Keratinocyte (primary cell): ENCODE measurements at regions not wholly inside any gene's neighbourhood (a gene's known extent, or its start where the extent isn't known, plus 50 kb on each side); places are given as distances from the start of the nearest gene placed in this dataset.

Source experiments
- DNase-seq: peaks from one replicate; pipeline ENCODE4 v3.0.0-alpha.2; 2011; ENCODE audit warnings: low read depth, missing footprints, low spot score
- FAIRE-seq: peaks from 2 replicates; lab custom pipeline; 2011; peaks lifted over from hg19 to GRCh38; lab: Jason Lieb, UNC
- H2AFZ ChIP-seq: 2 replicates; pipeline ENCODE4 v1.6.0; 2012; ENCODE audit warnings: low read length, control low read depth, inconsistent platforms; ENCODE audit not compliant: control insufficient read depth
- H3K27ac ChIP-seq: 2 replicates; pipeline ENCODE4 v1.5.1; 2011; ENCODE audit warnings: low read length; ENCODE audit not compliant: control insufficient read depth, insufficient read depth
- H3K27me3 ChIP-seq: 3 replicates; pipeline ENCODE4 v1.6.0; 2011; ENCODE audit warnings: low read length; ENCODE audit not compliant: control insufficient read depth, insufficient read depth; ENCODE audit errors: extremely low read depth
- H3K36me3 ChIP-seq, 2 experiments: 2 replicates in 1 of 2; 3 replicates in 1 of 2; pipeline ENCODE4 v1.5.1; 2011; ENCODE audit warnings: low read length in 2 of 2, mild to moderate bottlenecking in 1 of 2; ENCODE audit not compliant: control insufficient read depth in 2 of 2, insufficient read depth in 2 of 2; ENCODE audit errors: extremely low read depth in 1 of 2
- H3K4me1 ChIP-seq: 3 replicates; pipeline ENCODE4 v1.5.1; 2011; ENCODE audit warnings: low read length; ENCODE audit not compliant: control insufficient read depth, insufficient read depth; ENCODE audit errors: extremely low read depth
- H3K4me2 ChIP-seq: 3 replicates; pipeline ENCODE4 v1.6.0; 2011; ENCODE audit warnings: low read depth, low read length; ENCODE audit not compliant: control insufficient read depth, insufficient read depth; ENCODE audit errors: extremely low read depth
- H3K4me3 ChIP-seq, 3 experiments: fragments of 200-600 bp in 1 of 3; sonication (generic) in 1 of 3; 2 replicates in 2 of 3; 3 replicates in 1 of 3; pipeline ENCODE4 v1.5.1; 2011 to 2016; ENCODE audit warnings: low read length in 3 of 3, mild to moderate bottlenecking in 3 of 3, control low read depth in 2 of 3, inconsistent platforms in 1 of 3, low read depth in 1 of 3, mixed read lengths in 1 of 3, mixed run types in 1 of 3, moderate library complexity in 1 of 3; ENCODE audit not compliant: control insufficient read depth in 2 of 3, insufficient read depth in 2 of 3; ENCODE audit errors: extremely low read depth in 1 of 3
- H3K79me2 ChIP-seq: 2 replicates; pipeline ENCODE4 v1.6.0; 2012; ENCODE audit warnings: low read length; ENCODE audit not compliant: control insufficient read depth, insufficient read depth
- H3K9ac ChIP-seq: 3 replicates; pipeline ENCODE4 v1.6.0; 2011; ENCODE audit warnings: low read length; ENCODE audit not compliant: control insufficient read depth, insufficient read depth; ENCODE audit errors: extremely low read depth
- H3K9me1 ChIP-seq: 3 replicates; pipeline ENCODE4 v1.6.0; 2011; ENCODE audit warnings: low read length; ENCODE audit not compliant: control insufficient read depth, insufficient read depth; ENCODE audit errors: extremely low read depth
- H3K9me3 ChIP-seq: 2 replicates; pipeline ENCODE4 v1.5.1; 2012; ENCODE audit warnings: low read depth, low read length; ENCODE audit not compliant: control insufficient read depth
- H4K20me1 ChIP-seq: 3 replicates; pipeline ENCODE4 v1.6.0; 2011; ENCODE audit warnings: low read length; ENCODE audit not compliant: control insufficient read depth, insufficient read depth; ENCODE audit errors: extremely low read depth
- CTCF ChIP-seq, 3 experiments: IDR thresholded peaks in 1 of 3; conservative IDR thresholded peaks in 1 of 3; optimal IDR thresholded peaks in 1 of 3; 2 replicates in 2 of 3; 3 replicates in 1 of 3; pipeline versions ENCODE3 to v1.5.1; 2011; ENCODE audit warnings: low read length in 3 of 3, mild to moderate bottlenecking in 3 of 3, moderate library complexity in 2 of 3, control low read depth in 1 of 3, inconsistent platforms in 1 of 3; ENCODE audit not compliant: insufficient read depth in 2 of 3; ENCODE audit errors: extremely low read depth in 1 of 3
- EZH2 ChIP-seq: IDR thresholded peaks from one replicate; pipeline ENCODE4 v1.6.1; 2012; ENCODE audit warnings: inconsistent platforms, mild to moderate bottlenecking, low read length, moderate library complexity
- dilution Hi-C: fragments of 300-500 bp; cut with MboI; formaldehyde crosslinking; loops from one replicate; pipeline ENCODE4 v1.7.0; 2020; ENCODE audit warnings: low sequenced_read_pairs; ENCODE audit not compliant: extremely low pct_ligation_motif_present

GRCh38 chr17:56030009-56030624 is 123.2 kb upstream of the ANKFN1 start:
- H3K27me3 ChIP-seq = no peaks in the 10 kb centered on the region
- no peaks in the 10 kb centered on the region for H4K20me1 ChIP-seq
- H3K4me1 ChIP-seq = no peaks in the 10 kb centered on the region
- H3K4me2 ChIP-seq = no peak overlapping the region
- no peak overlapping the region for H2AFZ ChIP-seq
- no peak overlapping the region for H3K27ac ChIP-seq
- DNase-seq = no peak
- no peak overlapping the region for H3K4me3 ChIP-seq
- dilution Hi-C loops = no loop called here
- H3K9me1 ChIP-seq = no peaks in the 10 kb centered on the region
- no peaks in the 10 kb centered on the region for H3K36me3 ChIP-seq
- TF ChIP-seq CTCF (optimal IDR thresholded peaks at IDR 0.05 in 1 of 3, IDR thresholded peaks at IDR 0.05 in 1 of 3, conservative IDR thresholded peaks at IDR 0.05 in 1 of 3; ENCODE audit: extremely low read depth in 1 of 3, insufficient read depth in 2 of 3, low read length in 3 of 3) = no peak
- TF ChIP-seq EZH2 = no peak
- no peaks in the 10 kb centered on the region for H3K9me3 ChIP-seq
- no peak overlapping the region for H3K9ac ChIP-seq
- H3K79me2 ChIP-seq = no peaks in the 10 kb centered on the region
- FAIRE-seq = no peak

GRCh38 chr17:56031636-56032035 is 121.6 kb upstream of the ANKFN1 start:
- H3K27me3 ChIP-seq = no peaks in the 10 kb centered on the region
- TF ChIP-seq CTCF (optimal IDR thresholded peaks at IDR 0.05 in 1 of 3, IDR thresholded peaks at IDR 0.05 in 1 of 3, conservative IDR thresholded peaks at IDR 0.05 in 1 of 3; ENCODE audit: extremely low read depth in 1 of 3, insufficient read depth in 2 of 3, low read length in 3 of 3) = no peak
- TF ChIP-seq EZH2 = no peak
- no peaks in the 10 kb centered on the region for H4K20me1 ChIP-seq
- DNase-seq (no peak), FAIRE-seq (no peak)
- H3K79me2 ChIP-seq = no peaks in the 10 kb centered on the region
- H3K27ac ChIP-seq = no peak overlapping the region
- no peaks in the 10 kb centered on the region for H3K4me1 ChIP-seq
- no peak overlapping the region for H3K4me3 ChIP-seq
- H3K4me2 ChIP-seq = no peak overlapping the region
- H3K36me3 ChIP-seq = no peaks in the 10 kb centered on the region
- H3K9me3 ChIP-seq = no peaks in the 10 kb centered on the region
- H2AFZ ChIP-seq = no peak overlapping the region
- H3K9ac ChIP-seq = no peak overlapping the region
- dilution Hi-C loops = no loop called here
- no peaks in the 10 kb centered on the region for H3K9me1 ChIP-seq
